SK-N-SH (cell line): ENCODE measurements at regions not wholly inside any gene's neighbourhood (a gene's known extent, or its start where the extent isn't known, plus 50 kb on each side); places are given as distances from the start of the nearest gene placed in this dataset.

Experiments
- CTCF ChIA-PET: fragments of 300-600, 350-600 bp; formaldehyde crosslinking; extraction: SDS; loops from one replicate; lab custom pipeline; 2021; lab: Yijun Ruan, JAX
- POLR2A ChIA-PET: fragments of 350-600 bp; sonication (Branson Sonifier 250); formaldehyde crosslinking; extraction: SDS; loops from one replicate; lab custom pipeline; 2020; ENCODE audit warnings: antibody characterized with exemption, inconsistent platforms; lab: Yijun Ruan, JAX
- DNase-seq: peaks from one replicate; pipeline ENCODE4 v3.0.0; 2012
- H2AFZ ChIP-seq: fragments of 200-600 bp; sonication (generic); 2 replicates; pipeline ENCODE4 v1.8.1; 2016; ENCODE audit warnings: antibody characterized with exemption, mild to moderate bottlenecking, low read depth
- H3F3A ChIP-seq: fragments of 200-600 bp; sonication (generic); replicated peaks from 2 replicates; pipeline ENCODE3; 2016; ENCODE audit warnings: antibody characterized with exemption, mild to moderate bottlenecking; ENCODE audit not compliant: insufficient read depth
- H3K27ac ChIP-seq, 2 experiments: fragments of 200-500 bp in 1 of 2; fragments of 200-600 bp in 1 of 2; sonication (Bioruptor generic) in 1 of 2; sonication (generic), shearing (Covaris generic) in 1 of 2; 2 replicates each; pipeline versions ENCODE4 v1.5.1 to v1.6.1; 2014 to 2016; ENCODE audit warnings: low read depth in 2 of 2, inconsistent platforms in 1 of 2, low read length in 1 of 2, mild to moderate bottlenecking in 1 of 2, mixed read lengths in 1 of 2
- H3K27me3 ChIP-seq: fragments of 200-600 bp; sonication (generic), shearing (Covaris generic); 2 replicates; pipeline ENCODE4 v1.6.1; 2016; ENCODE audit warnings: mixed run types; ENCODE audit not compliant: insufficient read depth
- H3K36me3 ChIP-seq, 2 experiments: fragments of 200-500 bp in 1 of 2; fragments of 200-600 bp in 1 of 2; sonication (Bioruptor generic) in 1 of 2; sonication (generic) in 1 of 2; replicated peaks in 1 of 2; 2 replicates each; pipeline versions ENCODE3 to v1.5.1; 2014 to 2016; ENCODE audit warnings: low read length in 1 of 2, mild to moderate bottlenecking in 1 of 2; ENCODE audit not compliant: insufficient read depth in 2 of 2, control insufficient read depth in 1 of 2
- H3K4me1 ChIP-seq, 2 experiments: fragments of 200-500 bp in 1 of 2; fragments of 200-600 bp in 1 of 2; sonication (Bioruptor generic) in 1 of 2; sonication (generic), shearing (Covaris generic) in 1 of 2; 2 replicates each; pipeline versions ENCODE4 v1.5.1 to v1.6.1; 2014 to 2016; ENCODE audit warnings: low read depth in 1 of 2, low read length in 1 of 2, mixed run types in 1 of 2; ENCODE audit not compliant: insufficient read depth in 2 of 2, control insufficient read depth in 1 of 2
- H3K4me2 ChIP-seq: fragments of 200-600 bp; sonication (generic), shearing (Covaris generic); 2 replicates; pipeline ENCODE4 v1.6.1; 2017; ENCODE audit warnings: mixed run types
- H3K4me3 ChIP-seq, 2 experiments: fragments of 200-500 bp in 1 of 2; fragments of 200-600 bp in 1 of 2; sonication (Bioruptor generic) in 1 of 2; sonication (generic), shearing (Covaris generic) in 1 of 2; 2 replicates each; pipeline versions ENCODE4 v1.5.1 to v1.8.1; 2014 to 2016; ENCODE audit warnings: low read depth in 2 of 2, inconsistent platforms in 1 of 2, low read length in 1 of 2, mild to moderate bottlenecking in 1 of 2, mixed read lengths in 1 of 2, moderate library complexity in 1 of 2
- H3K79me2 ChIP-seq: fragments of 200-600 bp; sonication (generic); 2 replicates; pipeline ENCODE4 v1.8.1; 2017; ENCODE audit warnings: mild to moderate bottlenecking; ENCODE audit not compliant: insufficient read depth
- H3K9ac ChIP-seq: fragments of 200-600 bp; sonication (generic); 2 replicates; pipeline ENCODE4 v1.6.1; 2017; ENCODE audit warnings: mixed run types
- H3K9me2 ChIP-seq: fragments of 200-600 bp; sonication (generic); 2 replicates; pipeline ENCODE4 v1.6.1; 2017; ENCODE audit warnings: mixed run types
- H3K9me3 ChIP-seq: fragments of 200-600 bp; sonication (generic); 2 replicates; pipeline ENCODE4 v1.6.1; 2017; ENCODE audit warnings: mixed run types, mild to moderate bottlenecking, moderate library complexity
- H4K20me1 ChIP-seq: fragments of 200-600 bp; sonication (generic); 2 replicates; pipeline ENCODE4 v1.6.1; 2017; ENCODE audit warnings: mild to moderate bottlenecking, mixed run types; ENCODE audit not compliant: insufficient read depth
- EP300 ChIP-seq, 2 experiments: IDR thresholded peaks; 2 replicates each; pipeline versions ENCODE4 v1.4.0 to v1.6.1; 2012; ENCODE audit warnings: borderline replicate concordance in 1 of 2, low read depth in 1 of 2, low read length in 1 of 2
- FOSL2 ChIP-seq: IDR thresholded peaks from 2 replicates; pipeline ENCODE4 v1.4.0; 2012; ENCODE audit warnings: low read depth, mild to moderate bottlenecking, moderate library complexity, borderline replicate concordance
- FOXM1 ChIP-seq: IDR thresholded peaks from 2 replicates; pipeline ENCODE4 v1.4.0; 2012; ENCODE audit warnings: low read depth, mild to moderate bottlenecking
- GABPA ChIP-seq: IDR thresholded peaks from 2 replicates; pipeline ENCODE4 v1.4.0; 2012; ENCODE audit warnings: low read depth, mild to moderate bottlenecking
- GATA2 ChIP-seq: sonication (generic); formaldehyde crosslinking; IDR thresholded peaks from 2 replicates; pipeline ENCODE4 v1.5.0; 2020; ENCODE audit warnings: mild to moderate bottlenecking, missing genetic modification reagents
- NRF1 ChIP-seq: IDR thresholded peaks from 2 replicates; pipeline ENCODE4 v1.6.1; 2012; ENCODE audit warnings: low read depth, mild to moderate bottlenecking, low read length
- POLR2AphosphoS5 ChIP-seq: IDR thresholded peaks from 2 replicates; pipeline ENCODE4 v1.6.1; 2012; ENCODE audit warnings: low read depth, low read length
- RAD21 ChIP-seq: IDR thresholded peaks from 2 replicates; pipeline ENCODE4 v1.6.1; 2012; ENCODE audit warnings: mild to moderate bottlenecking, low read length
- RCOR1 ChIP-seq: fragments of 150-350 bp; IDR thresholded peaks from 2 replicates; pipeline ENCODE4 v1.6.1; 2017; ENCODE audit warnings: antibody characterized with exemption, low read length
- RXRA ChIP-seq: IDR thresholded peaks from 2 replicates; pipeline ENCODE4 v1.4.0; 2012; ENCODE audit warnings: low read depth, mild to moderate bottlenecking, borderline replicate concordance
- SIN3A ChIP-seq: IDR thresholded peaks from 2 replicates; pipeline ENCODE4 v1.6.1; 2012; ENCODE audit warnings: low read depth, mild to moderate bottlenecking, low read length, moderate library complexity, borderline replicate concordance
- SMC3 ChIP-seq: IDR thresholded peaks from 2 replicates; pipeline ENCODE4 v1.6.1; 2012; ENCODE audit warnings: low read depth, low read length, improper control_type of control experiment
- TAF1 ChIP-seq: IDR thresholded peaks from 2 replicates; pipeline ENCODE4 v1.6.1; 2012; ENCODE audit warnings: low read depth, mild to moderate bottlenecking, low read length, moderate library complexity, borderline replicate concordance
- TCF12 ChIP-seq: IDR thresholded peaks from 2 replicates; pipeline ENCODE4 v1.4.0; 2012
- TEAD4 ChIP-seq: IDR thresholded peaks from 2 replicates; pipeline ENCODE4 v1.4.0; 2012; ENCODE audit warnings: mild to moderate bottlenecking, borderline replicate concordance; ENCODE audit not compliant: insufficient read depth
- YY1 ChIP-seq: IDR thresholded peaks from 2 replicates; pipeline ENCODE4 v1.4.0; 2012; ENCODE audit warnings: low read depth, mild to moderate bottlenecking
- WGBS: methylation state at CpG from one replicate; pipeline ENCODE4 v1.1.6; 2017; ENCODE audit warnings: low lambda C conversion rate; 5-methylcytosine and 5-hydroxymethylcytosine counted together
- TF ChIP-seq, protein P1 (sequence below): IDR thresholded peaks from 2 replicates; pipeline ENCODE4 v1.4.0; 2012; ENCODE audit warnings: low read depth, borderline replicate concordance
- TF ChIP-seq, protein P2 (sequence below): IDR thresholded peaks from 2 replicates; pipeline ENCODE4; 2012

DNA sequence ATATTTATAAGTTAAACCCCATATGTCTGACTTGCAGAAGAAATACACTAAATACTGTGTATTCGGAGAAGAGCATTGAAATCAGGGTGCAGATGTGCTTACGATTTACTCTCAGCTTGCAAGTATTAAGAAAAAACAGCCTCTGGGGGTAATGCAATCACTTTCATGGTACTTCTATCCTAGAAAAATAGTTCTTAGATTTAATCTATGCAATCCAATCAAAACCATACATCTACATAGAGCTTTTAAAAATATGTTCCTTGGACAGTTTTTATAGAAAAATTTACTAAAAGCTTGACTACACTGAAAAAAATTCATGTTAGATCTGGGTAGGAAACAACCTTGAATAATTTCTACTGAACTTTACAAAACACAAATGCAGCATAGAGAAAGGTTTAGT is 890.3 kb upstream of the ADGRL2 start:
- DNase-seq: no peak
- 86% methylated on average over 2 of the region's 2 CpGs for WGBS

DNA sequence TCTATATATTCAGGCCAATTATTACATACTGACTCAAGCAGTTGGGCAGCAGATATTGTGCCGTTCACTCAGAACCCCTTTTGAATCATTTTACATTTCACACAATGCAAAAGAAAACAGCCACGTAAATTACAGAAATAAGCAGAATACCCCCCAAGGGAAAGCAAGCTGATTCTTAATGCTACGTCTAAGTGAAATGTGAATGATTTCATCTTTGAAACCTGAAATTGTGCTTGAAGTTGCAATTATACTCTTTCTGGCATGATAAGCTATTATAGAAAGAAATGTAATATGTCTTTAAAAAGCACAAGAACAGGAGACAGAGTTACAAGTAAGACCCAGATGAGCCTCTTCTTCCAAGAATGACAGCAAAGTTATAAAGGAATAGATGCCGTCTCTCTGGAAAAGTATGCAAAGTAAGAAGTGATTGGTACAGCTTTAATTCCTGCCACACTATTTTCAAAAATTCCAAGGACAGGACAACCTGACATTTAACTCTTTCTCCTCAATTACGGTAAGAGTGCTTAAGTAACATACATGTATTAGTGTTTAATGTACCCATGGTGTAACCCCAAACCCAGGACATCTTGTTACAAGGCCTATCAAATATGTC is 891.5 kb upstream of the ADGRL2 start:
- no peaks in the 10 kb centered on the region for H3F3A ChIP-seq
- no peak overlapping the region for H3K4me3 ChIP-seq
- H3K9me3 ChIP-seq: no peaks in the 10 kb centered on the region
- H3K27ac ChIP-seq: peak overlapping the region in 1 of 2 experiments; percentile 68; a peak in 2 of 4 replicates
- no peak overlapping the region for H3K9ac ChIP-seq
- DNase-seq: no peak
- no peaks in the 10 kb centered on the region for H4K20me1 ChIP-seq
- H3K27me3 ChIP-seq: no peaks in the 10 kb centered on the region
- TF ChIP-seq GATA2 (CRISPR knock-in tag) (0 out of 2 replicates have a peak, but pooled peaks have one; percentile 16), FOXM1 (no peak), SMC3 (no peak), RCOR1 (no peak)
- WGBS: 68% methylated on average over 5 of the region's 5 CpGs
- no peak overlapping the region for H3K4me2 ChIP-seq
- no peaks in the 10 kb centered on the region for H3K36me3 ChIP-seq
- ChIA-PET POLR2A (no interaction called here), CTCF (interaction anchor here (0.6 to 1.9 kb wide), 2 partner anchors 279 to 396 kb away, joined by 3 to 6 read pairs; no protein-coding TSS in a partner anchor)
- peaks cover 0 to 9% of the 10 kb centered on the region in 2 experiments; a peak in 2 of 4 replicates for H3K4me1 ChIP-seq
- H3K9me2 ChIP-seq: no peaks in the 10 kb centered on the region
- H2AFZ ChIP-seq: no peak overlapping the region
- H3K79me2 ChIP-seq: no peaks in the 10 kb centered on the region

More for the DNA sequence above, 890.3 kb upstream of the ADGRL2 start:
- H3K27ac ChIP-seq: peak overlapping the region in 1 of 2 experiments; percentile 68; a peak in 1 of 4 replicates
- H3K4me2 ChIP-seq: no peak overlapping the region
- H2AFZ ChIP-seq: 0 out of 2 replicates have a peak overlapping the region, but pooled peaks have one; percentile 19
- H4K20me1 ChIP-seq: no peaks in the 10 kb centered on the region
- ChIA-PET CTCF (interaction anchor here (1.3 kb wide), 1 partner anchor 1414 kb away, joined by 3 read pairs; no protein-coding TSS in a partner anchor), POLR2A (interaction anchor here (1.3 kb wide), 1 partner anchor 396 kb away, joined by 6 read pairs; no protein-coding TSS in a partner anchor)
- H3K27me3 ChIP-seq: no peaks in the 10 kb centered on the region
- no peaks in the 10 kb centered on the region for H3K9me3 ChIP-seq
- H3K4me1 ChIP-seq: peaks cover 0 to 9% of the 10 kb centered on the region in 2 experiments; a peak in 2 of 4 replicates
- H3K36me3 ChIP-seq: no peaks in the 10 kb centered on the region
- H3F3A ChIP-seq: no peaks in the 10 kb centered on the region
- H3K9ac ChIP-seq: no peak overlapping the region
- no peaks in the 10 kb centered on the region for H3K79me2 ChIP-seq
- TF ChIP-seq FOSL2: no peak
- no peak for TF ChIP-seq YY1
- no peak for TF ChIP-seq SIN3A
- TF ChIP-seq RXRA: no peak
- peak in 1 of 2 experiments; percentile 35; a peak in 1 of 4 replicates for TF ChIP-seq EP300 (IDR thresholded peaks at IDR 0.05; ENCODE audit: borderline replicate concordance in 1 of 2, low read depth in 1 of 2, low read length in 1 of 2)
- no peak overlapping the region for H3K4me3 ChIP-seq
- no peaks in the 10 kb centered on the region for H3K9me2 ChIP-seq

GRCh38 chr1:80896781-80897356 is 903.9 kb upstream of the ADGRL2 start:
- ChIA-PET CTCF (no interaction called here), POLR2A (no interaction called here)
- Histone ChIP-seq H2AFZ (no peak overlapping the region), H4K20me1 (no peaks in the 10 kb centered on the region), H3K4me1 (peaks cover 0 to 2% of the 10 kb centered on the region in 2 experiments; a peak in 2 of 4 replicates), H3K36me3 (no peaks in the 10 kb centered on the region), H3K79me2 (no peaks in the 10 kb centered on the region), H3K27ac (no peak overlapping the region), H3K9ac (no peak overlapping the region), H3K27me3 (no peaks in the 10 kb centered on the region), H3K4me2 (no peak overlapping the region), H3K4me3 (no peak overlapping the region), H3F3A (no peaks in the 10 kb centered on the region), H3K9me3 (no peaks in the 10 kb centered on the region), H3K9me2 (no peaks in the 10 kb centered on the region)
- no peak for DNase-seq
- 88% methylated on average over 3 of the region's 3 CpGs for WGBS
- TF ChIP-seq TCF12 (no peak), POLR2AphosphoS5 (no peak), SMC3 (no peak), RAD21 (no peak), NRF1 (no peak), GABPA (no peak), FOSL2 (no peak), TEAD4 (no peak), SIN3A (no peak), TAF1 (no peak)
- TF ChIP-seq, protein P1, sequence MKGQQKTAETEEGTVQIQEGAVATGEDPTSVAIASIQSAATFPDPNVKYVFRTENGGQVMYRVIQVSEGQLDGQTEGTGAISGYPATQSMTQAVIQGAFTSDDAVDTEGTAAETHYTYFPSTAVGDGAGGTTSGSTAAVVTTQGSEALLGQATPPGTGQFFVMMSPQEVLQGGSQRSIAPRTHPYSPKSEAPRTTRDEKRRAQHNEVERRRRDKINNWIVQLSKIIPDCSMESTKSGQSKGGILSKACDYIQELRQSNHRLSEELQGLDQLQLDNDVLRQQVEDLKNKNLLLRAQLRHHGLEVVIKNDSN: no peak
- TF ChIP-seq, protein P2, sequence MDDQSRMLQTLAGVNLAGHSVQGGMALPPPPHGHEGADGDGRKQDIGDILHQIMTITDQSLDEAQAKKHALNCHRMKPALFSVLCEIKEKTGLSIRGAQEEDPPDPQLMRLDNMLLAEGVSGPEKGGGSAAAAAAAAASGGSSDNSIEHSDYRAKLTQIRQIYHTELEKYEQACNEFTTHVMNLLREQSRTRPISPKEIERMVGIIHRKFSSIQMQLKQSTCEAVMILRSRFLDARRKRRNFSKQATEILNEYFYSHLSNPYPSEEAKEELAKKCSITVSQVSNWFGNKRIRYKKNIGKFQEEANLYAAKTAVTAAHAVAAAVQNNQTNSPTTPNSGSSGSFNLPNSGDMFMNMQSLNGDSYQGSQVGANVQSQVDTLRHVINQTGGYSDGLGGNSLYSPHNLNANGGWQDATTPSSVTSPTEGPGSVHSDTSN: no peak
